Activated T-helper 17 cell treated with anti-CD3 and anti-CD28 coated beads, Interleukin-2, amount 50 U/mL, for 72 hours (primary cell): ENCODE measurements at regions not wholly inside any gene's neighbourhood (a gene's known extent, or its start where the extent isn't known, plus 50 kb on each side); places are given as distances from the start of the nearest gene placed in this dataset.

Experiments used
- ATAC-seq: fragments of 150-1000 bp; cut with Tn5 transposase; replicated peaks from 2 replicates; pipeline ENCODE4 v1.10.0; 2021; ENCODE audit warnings: mild to moderate bottlenecking, moderate library complexity
- H3K27ac Mint-ChIP-seq: one replicate; pipeline ENCODE4 v1.8.0; 2022; ENCODE audit warnings: mixed read lengths
- H3K27me3 Mint-ChIP-seq: one replicate; pipeline ENCODE4 v1.8.0; 2022; ENCODE audit warnings: mixed read lengths
- H3K36me3 Mint-ChIP-seq: one replicate; pipeline ENCODE4 v1.8.0; 2022; ENCODE audit warnings: low read depth, mild to moderate bottlenecking, mixed read lengths
- H3K4me1 Mint-ChIP-seq: one replicate; pipeline ENCODE4 v1.8.0; 2022; ENCODE audit warnings: mixed read lengths
- H3K4me3 Mint-ChIP-seq: one replicate; pipeline ENCODE4 v1.8.0; 2022; ENCODE audit warnings: mild to moderate bottlenecking, mixed read lengths
- H3K9me3 Mint-ChIP-seq: one replicate; pipeline ENCODE4 v1.8.0; 2022; ENCODE audit warnings: mixed read lengths

- Mint-ChIP-seq H3K9me3 (peaks cover 4% of the 10 kb centered on the region), H3K36me3 (no peaks in the 10 kb centered on the region), H3K27ac (no peak overlapping the region), H3K27me3 (peaks cover 4% of the 10 kb centered on the region), H3K4me1 (no peaks in the 10 kb centered on the region), H3K4me3 (no peak overlapping the region)
- ATAC-seq = no peak
Observed at GRCh38 chr12:126210026-126210425, 1144.8 kb downstream of the AACS start.

GRCh38 chr12:126210448-126210847 is 1145.2 kb downstream of the AACS start:
- no peak overlapping the region for H3K4me3 Mint-ChIP-seq
- H3K9me3 Mint-ChIP-seq = peaks cover 4% of the 10 kb centered on the region
- H3K36me3 Mint-ChIP-seq = no peaks in the 10 kb centered on the region
- ATAC-seq = no peak
- no peaks in the 10 kb centered on the region for H3K4me1 Mint-ChIP-seq
- H3K27ac Mint-ChIP-seq = no peak overlapping the region
- H3K27me3 Mint-ChIP-seq = peaks cover 4% of the 10 kb centered on the region

GRCh38 chr12:126212824-126213223 is 1147.6 kb downstream of the AACS start:
- no peak for ATAC-seq
- no peak overlapping the region for H3K4me3 Mint-ChIP-seq
- H3K27ac Mint-ChIP-seq = no peak overlapping the region
- no peaks in the 10 kb centered on the region for H3K4me1 Mint-ChIP-seq
- no peaks in the 10 kb centered on the region for H3K27me3 Mint-ChIP-seq
- H3K9me3 Mint-ChIP-seq = no peaks in the 10 kb centered on the region
- no peaks in the 10 kb centered on the region for H3K36me3 Mint-ChIP-seq

GRCh38 chr12:126218697-126219096 is 1153.5 kb downstream of the AACS start:
- H3K4me3 Mint-ChIP-seq = no peak overlapping the region
- no peak overlapping the region for H3K27ac Mint-ChIP-seq
- no peaks in the 10 kb centered on the region for H3K27me3 Mint-ChIP-seq
- no peaks in the 10 kb centered on the region for H3K4me1 Mint-ChIP-seq
- ATAC-seq = no peak
- no peaks in the 10 kb centered on the region for H3K36me3 Mint-ChIP-seq
- H3K9me3 Mint-ChIP-seq = peaks cover 4% of the 10 kb centered on the region

GRCh38 chr12:126219139-126219538 is 1153.9 kb downstream of the AACS start:
- Mint-ChIP-seq H3K4me3 (no peak overlapping the region), H3K36me3 (no peaks in the 10 kb centered on the region), H3K27me3 (no peaks in the 10 kb centered on the region), H3K27ac (no peak overlapping the region), H3K9me3 (peaks cover 4% of the 10 kb centered on the region), H3K4me1 (no peaks in the 10 kb centered on the region)
- no peak for ATAC-seq

GRCh38 chr12:126219654-126220279 is 1154.5 kb downstream of the AACS start:
- Mint-ChIP-seq H3K27ac (no peak overlapping the region), H3K36me3 (no peaks in the 10 kb centered on the region), H3K9me3 (peaks cover 4% of the 10 kb centered on the region), H3K27me3 (no peaks in the 10 kb centered on the region), H3K4me1 (no peaks in the 10 kb centered on the region), H3K4me3 (no peak overlapping the region)
- ATAC-seq = no peak

- peaks cover 4% of the 10 kb centered on the region for H3K27me3 Mint-ChIP-seq
- no peak for ATAC-seq
- no peak overlapping the region for H3K27ac Mint-ChIP-seq
- no peaks in the 10 kb centered on the region for H3K36me3 Mint-ChIP-seq
- H3K9me3 Mint-ChIP-seq = peaks cover 12% of the 10 kb centered on the region
- H3K4me1 Mint-ChIP-seq = no peaks in the 10 kb centered on the region
- no peak overlapping the region for H3K4me3 Mint-ChIP-seq
Observed at GRCh38 chr12:126224032-126224431, 1158.8 kb downstream of the AACS start.

GRCh38 chr12:126228936-126229335 is 1163.7 kb downstream of the AACS start:
- Mint-ChIP-seq H3K27me3 (peaks cover 4% of the 10 kb centered on the region), H3K27ac (no peak overlapping the region), H3K4me3 (no peak overlapping the region), H3K36me3 (no peaks in the 10 kb centered on the region), H3K4me1 (no peaks in the 10 kb centered on the region), H3K9me3 (peaks cover 8% of the 10 kb centered on the region)
- no peak for ATAC-seq

- no peaks in the 10 kb centered on the region for H3K4me1 Mint-ChIP-seq
- H3K4me3 Mint-ChIP-seq = no peak overlapping the region
- peaks cover 4% of the 10 kb centered on the region for H3K9me3 Mint-ChIP-seq
- H3K36me3 Mint-ChIP-seq = no peaks in the 10 kb centered on the region
- no peak for ATAC-seq
- peaks cover 4% of the 10 kb centered on the region for H3K27me3 Mint-ChIP-seq
- H3K27ac Mint-ChIP-seq = no peak overlapping the region
Observed at GRCh38 chr12:126232711-126233110, 1167.5 kb downstream of the AACS start.

GRCh38 chr12:126233625-126234024 is 1168.4 kb downstream of the AACS start:
- no peak for ATAC-seq
- Mint-ChIP-seq H3K9me3 (peaks cover 3% of the 10 kb centered on the region), H3K36me3 (no peaks in the 10 kb centered on the region), H3K4me3 (no peak overlapping the region), H3K27ac (no peak overlapping the region), H3K4me1 (no peaks in the 10 kb centered on the region), H3K27me3 (peaks cover 3% of the 10 kb centered on the region)

GRCh38 chr12:126243814-126244440 is 1178.7 kb downstream of the AACS start:
- H3K9me3 Mint-ChIP-seq = no peaks in the 10 kb centered on the region
- no peak overlapping the region for H3K27ac Mint-ChIP-seq
- H3K4me1 Mint-ChIP-seq = no peaks in the 10 kb centered on the region
- no peaks in the 10 kb centered on the region for H3K27me3 Mint-ChIP-seq
- no peak overlapping the region for H3K4me3 Mint-ChIP-seq
- H3K36me3 Mint-ChIP-seq = no peaks in the 10 kb centered on the region
- no peak for ATAC-seq

- Mint-ChIP-seq H3K9me3 (peaks cover 5% of the 10 kb centered on the region), H3K4me1 (no peaks in the 10 kb centered on the region), H3K27me3 (peaks cover 7% of the 10 kb centered on the region), H3K27ac (no peak overlapping the region), H3K4me3 (no peak overlapping the region), H3K36me3 (no peaks in the 10 kb centered on the region)
- ATAC-seq = no peak
Observed at GRCh38 chr12:126247936-126248335, 1182.7 kb downstream of the AACS start.

- H3K27me3 Mint-ChIP-seq = peaks cover 7% of the 10 kb centered on the region
- no peak overlapping the region for H3K4me3 Mint-ChIP-seq
- H3K9me3 Mint-ChIP-seq = peaks cover 5% of the 10 kb centered on the region
- H3K27ac Mint-ChIP-seq = no peak overlapping the region
- no peak for ATAC-seq
- H3K4me1 Mint-ChIP-seq = no peaks in the 10 kb centered on the region
- no peaks in the 10 kb centered on the region for H3K36me3 Mint-ChIP-seq
Observed at GRCh38 chr12:126248871-126249403, 1183.7 kb downstream of the AACS start.

- H3K9me3 Mint-ChIP-seq = no peaks in the 10 kb centered on the region
- no peak for ATAC-seq
- no peaks in the 10 kb centered on the region for H3K4me1 Mint-ChIP-seq
- H3K27ac Mint-ChIP-seq = no peak overlapping the region
- H3K4me3 Mint-ChIP-seq = no peak overlapping the region
- H3K27me3 Mint-ChIP-seq = no peaks in the 10 kb centered on the region
- H3K36me3 Mint-ChIP-seq = no peaks in the 10 kb centered on the region
Observed at GRCh38 chr12:126258190-126258589, 1193.0 kb downstream of the AACS start.

- no peak for ATAC-seq
- Mint-ChIP-seq H3K4me1 (no peaks in the 10 kb centered on the region), H3K36me3 (no peaks in the 10 kb centered on the region), H3K27me3 (peaks cover 3% of the 10 kb centered on the region), H3K4me3 (no peak overlapping the region), H3K9me3 (no peaks in the 10 kb centered on the region), H3K27ac (no peak overlapping the region)
Observed at GRCh38 chr12:126262829-126263228, 1197.6 kb downstream of the AACS start.
